Heart left ventricle (tissue), 16 donors: ENCODE measurements at regions not wholly inside any gene's neighbourhood (a gene's known extent, or its start where the extent isn't known, plus 50 kb on each side); places are given as distances from the start of the nearest gene placed in this dataset.
A peak's percentile ranks its signal among the peaks of the same experiment; 100 is the strongest.

Experiments
- ATAC-seq, 4 donors: fragments of 200-7000 bp; cut with Tn5 transposase; one replicate each; pipeline ENCODE4 v1.9.1; 2020 to 2022; ENCODE audit warnings: moderate library complexity in 4 of 4, mild to moderate bottlenecking in 3 of 4, moderate number of reproducible peaks in 1 of 4
- DNase-seq, 5 donors: peaks; one replicate each; pipeline ENCODE4 v3.0.0-alpha.2; 2020
- H3K27ac ChIP-seq, 12 donors: fragments of 200-600 bp; sonication (generic) in 4 of 12; one replicate each; pipeline versions ENCODE4 v1.5.0 to v1.8.0; 2016 to 2022; ENCODE audit warnings: mild to moderate bottlenecking in 2 of 12
- H3K27me3 ChIP-seq, 9 donors: fragments of 200-600 bp; sonication (generic) in 2 of 9; one replicate each; pipeline versions ENCODE4 v1.5.1 to v1.8.0; 2016 to 2022; ENCODE audit warnings: mild to moderate bottlenecking in 3 of 9
- H3K36me3 ChIP-seq, 9 donors: fragments of 200-600 bp; sonication (generic) in 2 of 9; one replicate each; pipeline versions ENCODE4 v1.5.0 to v1.8.0; 2018 to 2022; ENCODE audit warnings: mild to moderate bottlenecking in 2 of 9
- H3K4me1 ChIP-seq, 12 donors: fragments of 200-600 bp; sonication (generic) in 4 of 12; one replicate each; pipeline versions ENCODE4 v1.5.0 to v1.8.0; 2016 to 2022; ENCODE audit warnings: mild to moderate bottlenecking in 3 of 12
- H3K4me3 ChIP-seq, 12 donors: fragments of 200-600 bp; sonication (generic) in 4 of 12; one replicate each; pipeline versions ENCODE4 v1.5.0 to v1.8.0; 2017 to 2022; ENCODE audit warnings: mild to moderate bottlenecking in 9 of 12, moderate library complexity in 4 of 12
- H3K9me3 ChIP-seq, 12 donors: fragments of 200-600 bp; sonication (generic) in 4 of 12; one replicate each; pipeline versions ENCODE4 v1.5.0 to v1.8.0; 2016 to 2022; ENCODE audit warnings: mild to moderate bottlenecking in 1 of 12
- CTCF ChIP-seq, 12 donors: fragments of 200-600 bp; sonication (generic) in 4 of 12; IDR thresholded peaks; one replicate each; pipeline versions ENCODE4 v1.5.0 to v1.8.0; 2018 to 2022; ENCODE audit warnings: antibody characterized with exemption in 12 of 12, mild to moderate bottlenecking in 5 of 12
- POLR2A ChIP-seq, 2 donors: fragments of 450-650 bp; IDR thresholded peaks; one replicate each; pipeline ENCODE4 v1.6.1; 2017; ENCODE audit warnings: antibody characterized with exemption in 2 of 2, mild to moderate bottlenecking in 2 of 2, moderate library complexity in 2 of 2
- WGBS, 4 donors: extraction: QIAGEN DNeasy Blood & Tissue Kit in 2 of 4; methylation state at CpG; one replicate each; pipeline versions ENCODE4 v1.1.5 to v1.1.7; 2013 to 2018; 5-methylcytosine and 5-hydroxymethylcytosine counted together
- intact Hi-C, 10 donors: fragments of 100-400 bp; cut with DNase I; formaldehyde crosslinking; loops; one replicate each; pipeline versions ENCODE4 v1.11.1 to v1.14.2; 2022
- donor health status: ischemic (EF 13 %, LVEDD 7.1; RV severe dilation, severe dysfunction).
- donor health status: healthy with polysubstance abuse.
- donor health status: DM: no; HTN: yes; CAD: no.
- donor health status: DM: no; HTN: no; CAD: no.
- donor health status: ischemic (EF 25% LVEDD 6.9; RV normal size, moderate dysfunction).
- donor health status: ischemic (EF 25% LVEDD 5.7; RV mildly dilated, moderate dysfunction).
- donor health status: healthy.
- donor health status: DM: yes; HTN: yes; CAD: no.
- donor health status: ischemic (EF 35%, LVEDD 5.7; RV mildly dilated, moderate dysfunction).
- donor health status: nonischemic (EF 11% LVEDD 7.7; RV severe dilation, severe dysfunction).
- donor health status: DM: yes; HTN: yes; CAD: no.
- donor health status: PGD.
- donor health status: ischemic (EF 29% LVEDD 5.4; RV normal size, mild dysfunction).
- donor health status: nonischemic (EF 23%, LVEDD 6.1; RV moderate dilation, normal function).

GRCh38 chr2:237254369-237254861 lies 159.5 kb downstream of the COL6A3 start:
- Histone ChIP-seq H3K4me3 (no peak overlapping the region), H3K27me3 (no peaks in the 10 kb centered on the region), H3K9me3 (no peaks in the 10 kb centered on the region), H3K27ac (peak overlapping the region in 8 of 12 donors; percentile 23 to 80 (median 44)), H3K4me1 (peaks cover 0 to 41% (median 8%) of the 10 kb centered on the region in 12 donors), H3K36me3 (no peaks in the 10 kb centered on the region)
- TF ChIP-seq CTCF (IDR thresholded peaks at IDR 0.05) (no peak), POLR2A (IDR thresholded peaks at IDR 0.05) (no peak)
- ATAC-seq (peak in 1 of 4 donors; percentile 50), DNase-seq (no peak)
- intact Hi-C loops, result no loop called here
- 58 to 71% (median 59%) methylated on average over 2 of the region's 2 CpGs for WGBS, 4 donors

DNA sequence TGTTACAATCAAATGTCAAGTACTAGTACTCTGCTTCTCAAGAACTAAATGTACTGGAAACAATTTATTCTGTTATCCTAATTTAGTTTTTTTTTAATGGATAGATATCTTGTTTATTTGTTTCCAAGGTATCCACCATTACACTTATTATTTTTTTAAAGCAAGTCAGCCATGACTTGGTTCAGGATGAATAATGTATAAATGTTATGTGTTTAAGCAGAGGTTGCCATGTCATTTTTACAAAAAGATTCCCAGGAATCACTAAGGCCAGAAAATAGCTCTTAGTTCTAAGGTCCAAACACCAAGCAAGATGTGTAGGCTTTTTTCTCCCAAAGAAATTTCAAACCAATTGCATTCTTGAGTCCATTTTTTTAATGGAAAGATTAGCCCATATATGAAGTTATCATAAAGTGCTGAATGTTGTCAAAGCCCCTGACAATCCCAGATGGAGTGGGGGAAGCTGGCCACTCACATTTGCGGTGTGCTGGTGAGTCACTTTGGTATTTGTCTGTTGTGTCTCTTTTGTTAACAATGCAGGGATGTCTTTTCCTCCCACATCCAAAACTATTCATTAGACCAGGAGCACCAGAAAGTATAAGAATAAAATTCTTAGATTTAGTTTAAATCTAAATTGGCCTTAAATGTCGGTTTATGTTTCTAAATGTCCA lies 158.9 kb downstream of the COL6A3 start:
- Histone ChIP-seq H3K36me3 (no peaks in the 10 kb centered on the region), H3K27me3 (no peaks in the 10 kb centered on the region), H3K27ac (peak overlapping the region in 8 of 12 donors; percentile 12 to 80 (median 44)), H3K4me1 (peaks cover 0 to 48% (median 8%) of the 10 kb centered on the region in 12 donors), H3K4me3 (no peak overlapping the region), H3K9me3 (no peaks in the 10 kb centered on the region)
- ATAC-seq (no peak), DNase-seq (no peak)
- intact Hi-C loops, result no loop called here
- TF ChIP-seq CTCF (IDR thresholded peaks at IDR 0.05), result no peak
- TF ChIP-seq POLR2A (IDR thresholded peaks at IDR 0.05), result no peak
- WGBS, 4 donors, result 78 to 89% (median 88%) methylated on average over 2 of the region's 2 CpGs

DNA sequence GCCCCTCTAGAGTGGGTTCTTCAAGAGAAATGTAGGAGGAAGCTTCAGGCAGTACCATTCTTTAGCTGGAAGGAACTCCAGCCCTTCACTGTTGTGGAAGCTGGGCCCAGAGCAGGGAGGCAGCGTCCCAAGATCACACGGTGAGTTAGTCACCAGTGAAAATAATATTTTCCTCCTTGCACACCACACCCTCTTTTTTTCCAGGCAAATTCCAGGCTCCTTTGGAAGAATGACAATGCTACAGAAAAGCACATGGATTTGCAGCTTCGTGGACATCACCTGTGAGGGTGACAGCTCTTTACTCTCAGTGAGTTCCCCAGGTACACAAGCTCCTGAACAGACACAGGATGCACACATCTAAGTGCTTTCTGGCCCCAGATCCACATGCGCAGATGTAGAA lies 157.1 kb downstream of the COL6A3 start:
- TF ChIP-seq CTCF (IDR thresholded peaks at IDR 0.05), result no peak
- no peak for TF ChIP-seq POLR2A (IDR thresholded peaks at IDR 0.05)
- Histone ChIP-seq H3K4me1 (peaks cover 0 to 48% (median 8%) of the 10 kb centered on the region in 12 donors), H3K36me3 (no peaks in the 10 kb centered on the region), H3K27me3 (no peaks in the 10 kb centered on the region), H3K27ac (peak overlapping the region in 11 of 12 donors; percentile 12 to 85 (median 72)), H3K9me3 (no peaks in the 10 kb centered on the region), H3K4me3 (no peak overlapping the region)
- DNase-seq, result peak in 2 of 5 donors; percentile 58 to 62
- WGBS, 4 donors, result 68 to 71% (median 69%) methylated on average over 4 of the region's 4 CpGs
- intact Hi-C loops, result no loop called here
- ATAC-seq, result peak; percentile 74 to 87 (median 84)

- peaks cover 0 to 52% (median 8%) of the 10 kb centered on the region in 12 donors for H3K4me1 ChIP-seq
- WGBS, 4 donors, result 46 to 64% (median 48%) methylated on average over 10 of the region's 10 CpGs
- DNase-seq (peak in 2 of 5 donors; percentile 51 to 59), ATAC-seq (peak; percentile 62 to 89 (median 70))
- H3K4me3 ChIP-seq, result no peak overlapping the region
- peak overlapping the region in 11 of 12 donors; percentile 12 to 85 (median 72) for H3K27ac ChIP-seq
- no peaks in the 10 kb centered on the region for H3K36me3 ChIP-seq
- intact Hi-C loops, result no loop called here
- TF ChIP-seq POLR2A (IDR thresholded peaks at IDR 0.05), result no peak
- TF ChIP-seq CTCF (IDR thresholded peaks at IDR 0.05), result no peak
- no peaks in the 10 kb centered on the region for H3K27me3 ChIP-seq
- no peaks in the 10 kb centered on the region for H3K9me3 ChIP-seq
These were observed 156.5 kb downstream of the COL6A3 start for GRCh38 chr2:237257471-237257951.
